ENCODE measurements at regions not wholly inside any gene's neighbourhood (a gene's known extent, or its start where the extent isn't known, plus 50 kb on each side); places are given as distances from the start of the nearest gene placed in this dataset.

GRCh38 chr1:30165116-30165515 is 558.3 kb downstream of the MATN1 start:
- TF ChIP-seq CTCF (IDR thresholded peaks at IDR 0.05; ENCODE audit: insufficient read depth, low read depth, low read length) (no peak), EZH2 (IDR thresholded peaks at IDR 0.05; ENCODE audit: insufficient read depth, low read length) (no peak)
